HG03354 (cell line): ENCODE measurements at regions not wholly inside any gene's neighbourhood (a gene's known extent, or its start where the extent isn't known, plus 50 kb on each side); places are given as distances from the start of the nearest gene placed in this dataset.
"Not testable (repeated sequence)": the region's sequence is repeated elsewhere in the genome, so short reads cannot be mapped to it uniquely, and the experiment has no call there.

ENCODE experiments used
- ATAC-seq: cut with Tn5 transposase; IDR thresholded peaks from one replicate; pipeline ENCODE4 v1.9.1; 2021; ENCODE audit warnings: mild to moderate bottlenecking; ENCODE audit not compliant: unreplicated experiment, poor library complexity, severe bottlenecking

- ATAC-seq, result not testable (repeated sequence)
Measured at GRCh38 chr20:30164389-30164788, 1093.1 kb upstream of the DEFB115 start.

GRCh38 chr20:30167540-30167939 is 1089.9 kb upstream of the DEFB115 start:
- ATAC-seq, result no peak

DNA sequence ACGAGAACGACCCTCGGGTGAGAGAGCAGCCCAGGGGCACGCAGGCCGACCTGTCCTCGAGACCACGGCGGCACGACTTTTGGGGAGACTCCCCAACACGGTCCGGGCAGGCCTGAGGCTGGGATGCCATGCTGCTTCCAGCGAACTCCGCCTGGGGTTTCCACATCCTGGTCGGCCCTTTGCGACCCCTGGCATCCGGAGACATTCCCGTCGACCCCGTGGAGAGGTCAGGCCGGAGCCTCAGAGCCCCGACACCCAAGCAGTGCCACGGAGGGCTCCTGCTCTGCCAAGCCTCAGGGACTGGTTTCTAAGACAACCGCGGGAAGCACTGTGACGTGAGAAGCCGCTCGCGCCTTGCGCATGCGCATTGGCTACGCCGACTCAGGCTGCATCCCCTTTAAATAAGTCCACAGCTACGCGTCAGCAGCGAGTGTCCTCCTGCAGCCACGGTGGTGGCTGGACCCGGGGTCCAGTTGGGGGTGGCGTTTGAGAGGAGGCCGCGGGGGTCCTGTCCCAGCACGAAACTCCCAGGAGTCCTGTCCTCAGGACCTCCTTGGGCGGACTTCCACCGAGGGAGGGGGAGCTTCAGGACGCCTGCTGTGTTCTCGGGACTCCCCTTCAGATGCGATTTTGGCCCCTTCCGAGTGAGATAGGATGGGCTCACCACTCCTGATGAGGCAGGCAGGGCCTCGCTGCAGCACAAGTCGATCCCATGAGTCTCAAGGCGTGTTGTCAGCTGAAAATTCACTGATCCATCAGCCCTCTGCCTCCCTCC is 1089.3 kb upstream of the DEFB115 start:
- ATAC-seq, result no peak

GRCh38 chr20:30168800-30169138 is 1088.7 kb upstream of the DEFB115 start:
- ATAC-seq, result no peak

- ATAC-seq, result no peak
Measured at GRCh38 chr20:30175681-30176080, 1081.8 kb upstream of the DEFB115 start.

DNA sequence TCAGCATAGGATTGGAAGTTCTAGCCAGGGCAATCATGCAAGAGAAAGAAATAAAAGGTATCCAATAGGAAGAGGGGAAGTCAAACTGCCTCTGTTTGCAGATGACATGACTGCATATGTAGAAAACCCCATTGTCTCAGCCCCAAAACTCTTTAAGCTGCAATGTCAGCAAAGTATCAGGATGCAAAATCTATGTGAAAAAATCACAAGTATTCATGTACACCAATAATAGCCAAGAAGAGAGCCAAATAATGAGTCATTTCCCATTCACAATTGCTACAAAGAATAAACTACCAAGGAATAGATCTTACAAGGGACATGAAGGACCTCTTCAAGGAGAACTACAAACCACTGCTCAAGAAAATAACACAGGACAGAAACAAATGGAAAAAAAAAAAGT is 1074.3 kb upstream of the DEFB115 start:
- not testable (repeated sequence) for ATAC-seq

DNA sequence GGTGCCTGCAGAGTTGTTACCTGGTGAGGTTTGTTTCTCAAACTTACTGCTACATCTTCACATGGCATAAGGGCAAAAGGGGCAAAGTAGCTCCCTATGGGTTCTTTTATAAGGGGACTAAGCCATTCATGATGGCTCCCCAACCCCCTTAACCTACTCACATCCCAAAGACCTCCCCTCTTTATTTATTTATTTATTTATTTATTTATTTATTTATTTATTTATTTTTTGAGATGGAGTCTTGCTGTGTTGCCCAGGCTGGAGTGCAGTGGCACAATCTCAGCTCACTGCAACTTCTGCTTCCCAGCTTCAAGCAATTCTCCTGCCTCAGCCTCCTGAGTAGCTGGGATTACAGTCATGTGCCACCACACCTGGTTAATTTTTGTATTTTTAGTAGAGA is 1065.7 kb upstream of the DEFB115 start:
- not testable (repeated sequence) for ATAC-seq

DNA sequence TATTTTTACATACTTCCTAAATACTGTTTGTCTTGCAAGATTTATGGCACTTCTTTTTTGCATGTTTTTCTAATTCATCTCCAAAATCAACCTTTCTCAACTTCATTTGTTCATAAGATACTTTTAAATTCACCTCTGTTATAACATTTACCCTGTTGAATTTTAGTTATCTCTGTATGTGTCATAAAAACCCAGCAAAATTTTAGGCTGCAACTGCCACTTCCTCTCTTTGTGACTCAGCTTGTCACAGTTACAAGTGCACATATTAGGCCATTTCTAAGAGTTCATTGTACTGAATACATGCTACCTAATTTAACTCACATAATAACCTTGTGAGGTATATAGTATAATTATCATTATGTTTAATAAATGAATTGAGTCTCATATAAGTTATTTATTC is 1023.0 kb upstream of the DEFB115 start:
- not testable (repeated sequence) for ATAC-seq

GRCh38 chr20:30275073-30275472 is 982.4 kb upstream of the DEFB115 start:
- ATAC-seq, result not testable (repeated sequence)

DNA sequence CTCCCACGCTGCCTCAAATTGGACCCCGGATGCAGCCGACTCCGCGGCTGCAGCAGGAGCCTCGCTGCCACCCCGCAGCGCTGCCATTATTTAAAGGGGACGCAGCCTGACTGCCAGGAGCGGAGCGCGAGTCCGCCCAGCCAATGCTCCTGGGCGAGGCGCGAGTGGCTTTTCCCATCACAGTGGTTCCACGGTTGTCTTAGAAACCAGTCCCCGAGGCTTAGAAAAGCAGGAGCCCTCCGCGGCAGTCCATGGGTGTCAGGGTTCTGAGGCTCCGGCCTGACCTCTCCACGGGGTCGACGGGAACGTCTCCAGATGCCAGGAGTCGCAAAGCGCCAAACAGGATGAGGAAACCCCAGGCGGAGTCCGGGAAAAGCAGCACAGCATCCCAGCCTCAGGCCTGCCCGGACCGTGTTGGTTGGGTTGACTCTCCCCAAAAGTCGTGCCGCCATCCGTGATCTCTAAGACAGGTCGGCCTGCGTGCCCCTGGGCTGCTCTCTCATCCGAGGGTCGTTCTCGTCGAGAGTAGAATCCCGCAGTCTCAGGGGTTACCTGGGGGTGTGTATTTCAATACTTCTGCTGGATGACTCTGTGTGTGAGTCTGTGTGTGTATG is 975.8 kb upstream of the DEFB115 start:
- ATAC-seq, result no peak

GRCh38 chr20:30283476-30284280 is 973.8 kb upstream of the DEFB115 start:
- ATAC-seq, result peak; percentile 61

GRCh38 chr20:30284281-30284905 is 973.1 kb upstream of the DEFB115 start:
- no peak for ATAC-seq

- no peak for ATAC-seq
Measured at GRCh38 chr20:30285677-30286076, 971.8 kb upstream of the DEFB115 start.

GRCh38 chr20:30286157-30286556 is 971.3 kb upstream of the DEFB115 start:
- ATAC-seq, result no peak

- not testable (repeated sequence) for ATAC-seq
Measured at GRCh38 chr20:30287459-30287858, 970.0 kb upstream of the DEFB115 start.

GRCh38 chr20:30288346-30288745 is 969.1 kb upstream of the DEFB115 start:
- no peak for ATAC-seq

DNA sequence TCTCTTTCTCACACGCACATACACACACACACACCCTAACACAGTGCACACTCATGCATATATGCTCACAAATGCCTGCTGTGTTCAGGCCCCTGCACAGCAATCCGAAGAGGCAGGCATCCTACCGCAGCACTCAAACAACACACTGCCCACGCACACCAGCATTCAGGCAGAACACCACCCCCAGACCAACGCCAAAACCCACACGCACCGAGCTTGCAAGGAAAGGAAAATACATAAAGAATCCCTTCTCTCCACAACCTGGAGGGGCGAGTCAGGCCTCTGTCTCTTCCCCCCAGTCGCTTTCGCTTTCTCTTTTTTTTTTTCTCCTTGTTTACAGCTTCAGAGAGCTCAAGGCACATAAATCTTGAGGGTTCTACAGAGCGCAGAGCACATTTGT is 968.4 kb upstream of the DEFB115 start:
- not testable (repeated sequence) for ATAC-seq

DNA sequence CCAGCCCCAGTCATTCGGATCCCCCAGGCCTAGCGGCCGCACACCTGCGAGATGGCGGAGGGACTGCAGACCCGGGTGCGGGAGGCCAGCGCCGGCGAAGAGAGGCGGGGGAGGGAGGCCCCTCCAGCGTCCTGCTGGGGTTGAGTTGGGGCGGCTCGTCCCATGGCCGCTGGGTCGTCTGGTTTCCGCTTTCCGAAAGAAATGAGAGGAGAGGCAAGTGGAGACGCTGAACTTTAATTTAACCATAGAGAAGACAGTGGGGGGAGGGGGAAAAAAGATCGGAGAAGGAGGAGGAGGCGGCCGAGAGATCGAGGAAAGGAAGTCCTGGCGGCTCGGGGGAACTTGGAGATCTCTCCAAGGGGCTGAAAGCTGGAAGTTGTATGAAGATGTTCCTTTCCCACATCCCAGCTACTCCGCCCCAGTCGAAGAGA is 967.7 kb upstream of the DEFB115 start:
- ATAC-seq, result not testable (repeated sequence)

DNA sequence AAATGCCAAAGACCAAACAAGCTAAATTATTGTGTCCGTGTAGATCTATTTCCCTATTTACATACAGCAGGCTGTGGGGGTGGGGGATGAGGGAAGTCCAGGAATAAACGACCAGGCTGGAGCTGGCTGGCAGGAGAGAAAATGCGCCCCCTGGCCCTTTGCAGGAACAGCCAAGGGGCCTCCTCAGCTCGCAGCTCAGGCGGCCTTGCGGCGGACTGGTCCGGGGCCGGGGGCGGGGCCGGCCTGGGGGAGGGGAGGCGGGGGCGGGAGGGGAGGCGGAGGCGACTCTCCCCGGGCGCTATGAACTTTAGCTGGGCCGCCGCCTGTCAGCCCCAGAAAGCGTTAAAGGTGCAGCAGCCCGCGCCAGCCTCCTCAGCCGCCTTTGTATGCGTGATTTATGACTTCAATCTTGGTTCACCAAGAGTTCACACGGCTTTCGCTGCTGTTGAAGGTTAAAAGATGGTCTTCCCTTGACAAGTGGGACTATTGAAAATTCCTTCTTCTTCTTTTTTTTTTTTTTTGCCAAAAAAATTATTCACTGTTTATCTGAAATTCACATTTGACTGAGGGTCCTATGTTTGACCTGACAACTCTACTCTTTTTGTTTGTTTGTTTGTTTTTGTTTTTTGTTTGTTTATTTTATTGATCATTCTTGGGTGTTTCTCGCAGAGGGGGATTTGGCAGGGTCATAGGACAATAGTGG is 967.0 kb upstream of the DEFB115 start:
- peak; percentile 72 for ATAC-seq

- ATAC-seq, result not testable (repeated sequence)
Measured at GRCh38 chr20:30291064-30291379, 966.4 kb upstream of the DEFB115 start.
